Lung (tissue), 11 donors: ENCODE measurements at regions not wholly inside any gene's neighbourhood (a gene's known extent, or its start where the extent isn't known, plus 50 kb on each side); places are given as distances from the start of the nearest gene placed in this dataset.

Source experiments
- ATAC-seq: fragments of 200-7000 bp; cut with Tn5 transposase; one replicate; pipeline ENCODE4 v1.9.1; 2020; ENCODE audit warnings: moderate number of reproducible peaks; ENCODE audit not compliant: insufficient read depth, low FRiP score
- DNase-seq, 3 donors: peaks; one replicate each; pipeline ENCODE4 v3.0.0-alpha.2; 2013 to 2017
- H3K27ac ChIP-seq, 2 donors: one replicate each; pipeline ENCODE4 v1.5.1; 2013; ENCODE audit warnings: mild to moderate bottlenecking in 2 of 2, moderate library complexity in 2 of 2, control low read depth in 1 of 2, inconsistent platforms in 1 of 2, low read depth in 1 of 2, low read length in 1 of 2
- H3K27me3 ChIP-seq, 3 donors: one replicate each; pipeline ENCODE4 v1.5.1; 2013; ENCODE audit warnings: low read length in 2 of 3; ENCODE audit not compliant: control insufficient read depth in 3 of 3, insufficient read depth in 3 of 3
- H3K36me3 ChIP-seq, 4 donors: one replicate each; pipeline ENCODE4 v1.5.1; 2013; ENCODE audit warnings: low read length in 4 of 4, mild to moderate bottlenecking in 1 of 4, moderate library complexity in 1 of 4; ENCODE audit not compliant: control insufficient read depth in 4 of 4, insufficient read depth in 4 of 4
- H3K4me1 ChIP-seq, 5 donors: one replicate each; pipeline ENCODE4 v1.5.1; 2013; ENCODE audit warnings: low read length in 5 of 5, mild to moderate bottlenecking in 2 of 5, moderate library complexity in 1 of 5; ENCODE audit not compliant: control insufficient read depth in 5 of 5, insufficient read depth in 5 of 5
- H3K4me3 ChIP-seq: one replicate; pipeline ENCODE4 v1.5.1; 2013; ENCODE audit warnings: mild to moderate bottlenecking, control low read depth, moderate library complexity
- H3K9ac ChIP-seq, 2 donors: one replicate each; pipeline ENCODE4 v1.5.1; 2013; ENCODE audit warnings: low read length in 2 of 2, control low read depth in 1 of 2; ENCODE audit not compliant: insufficient read depth in 1 of 2
- H3K9me3 ChIP-seq, 4 donors: one replicate each; pipeline ENCODE4 v1.5.1; 2013; ENCODE audit warnings: low read length in 3 of 4, mild to moderate bottlenecking in 1 of 4, moderate library complexity in 1 of 4; ENCODE audit not compliant: control insufficient read depth in 4 of 4, insufficient read depth in 3 of 4
- WGBS, 2 donors: extraction: QIAGEN DNeasy Blood & Tissue Kit; methylation state at CpG; one replicate each; pipeline ENCODE4 v1.1.7; 2013; 5-methylcytosine and 5-hydroxymethylcytosine counted together
- TF ChIP-seq, protein P1 (sequence below): IDR thresholded peaks from 2 replicates; pipeline ENCODE4 v1.5.1; 2012; ENCODE audit warnings: mild to moderate bottlenecking; ENCODE audit errors: control extremely low read depth, extremely low read depth
- donor health status: control.
- donor health status: control.
- donor health status: Bipolar disorder and iron deficiency.
- donor health status: healthy.
- donor health status: DM: yes; HTN: yes; CAD: no.

DNA sequence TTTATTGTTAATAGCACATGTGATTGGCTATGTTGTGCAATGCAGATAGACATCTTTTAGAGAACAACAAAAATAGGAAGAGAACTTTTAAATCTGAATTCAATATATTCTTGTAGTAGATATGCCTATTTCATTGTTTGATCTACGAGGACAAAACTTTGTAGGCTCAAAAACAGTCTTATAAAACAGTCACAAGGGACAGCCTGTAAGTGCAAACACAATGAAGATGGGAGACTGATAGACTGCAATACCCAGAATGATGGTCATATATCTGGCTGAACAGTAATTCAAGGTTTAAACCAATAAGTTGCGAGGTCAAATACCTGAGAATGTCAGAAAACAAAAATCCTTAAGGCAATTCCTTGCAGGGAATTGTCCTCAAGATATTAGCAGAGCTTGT is 1342.9 kb upstream of the ADGRB3 start:
- Histone ChIP-seq H3K27ac (no peak overlapping the region), H3K27me3 (no peaks in the 10 kb centered on the region), H3K4me1 (no peaks in the 10 kb centered on the region), H3K9me3 (no peaks in the 10 kb centered on the region), H3K4me3 (no peak overlapping the region), H3K36me3 (no peaks in the 10 kb centered on the region), H3K9ac (no peak overlapping the region)
- ATAC-seq (no peak), DNase-seq (no peak)
- 71 to 74% methylated on average over 2 of the region's 2 CpGs for WGBS, 2 donors
- TF ChIP-seq, protein P1, sequence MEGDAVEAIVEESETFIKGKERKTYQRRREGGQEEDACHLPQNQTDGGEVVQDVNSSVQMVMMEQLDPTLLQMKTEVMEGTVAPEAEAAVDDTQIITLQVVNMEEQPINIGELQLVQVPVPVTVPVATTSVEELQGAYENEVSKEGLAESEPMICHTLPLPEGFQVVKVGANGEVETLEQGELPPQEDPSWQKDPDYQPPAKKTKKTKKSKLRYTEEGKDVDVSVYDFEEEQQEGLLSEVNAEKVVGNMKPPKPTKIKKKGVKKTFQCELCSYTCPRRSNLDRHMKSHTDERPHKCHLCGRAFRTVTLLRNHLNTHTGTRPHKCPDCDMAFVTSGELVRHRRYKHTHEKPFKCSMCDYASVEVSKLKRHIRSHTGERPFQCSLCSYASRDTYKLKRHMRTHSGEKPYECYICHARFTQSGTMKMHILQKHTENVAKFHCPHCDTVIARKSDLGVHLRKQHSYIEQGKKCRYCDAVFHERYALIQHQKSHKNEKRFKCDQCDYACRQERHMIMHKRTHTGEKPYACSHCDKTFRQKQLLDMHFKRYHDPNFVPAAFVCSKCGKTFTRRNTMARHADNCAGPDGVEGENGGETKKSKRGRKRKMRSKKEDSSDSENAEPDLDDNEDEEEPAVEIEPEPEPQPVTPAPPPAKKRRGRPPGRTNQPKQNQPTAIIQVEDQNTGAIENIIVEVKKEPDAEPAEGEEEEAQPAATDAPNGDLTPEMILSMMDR: no peak

- TF ChIP-seq, protein P1: no peak
Observed at GRCh38 chr6:67287566-67287965, 1347.5 kb upstream of the ADGRB3 start.

DNA sequence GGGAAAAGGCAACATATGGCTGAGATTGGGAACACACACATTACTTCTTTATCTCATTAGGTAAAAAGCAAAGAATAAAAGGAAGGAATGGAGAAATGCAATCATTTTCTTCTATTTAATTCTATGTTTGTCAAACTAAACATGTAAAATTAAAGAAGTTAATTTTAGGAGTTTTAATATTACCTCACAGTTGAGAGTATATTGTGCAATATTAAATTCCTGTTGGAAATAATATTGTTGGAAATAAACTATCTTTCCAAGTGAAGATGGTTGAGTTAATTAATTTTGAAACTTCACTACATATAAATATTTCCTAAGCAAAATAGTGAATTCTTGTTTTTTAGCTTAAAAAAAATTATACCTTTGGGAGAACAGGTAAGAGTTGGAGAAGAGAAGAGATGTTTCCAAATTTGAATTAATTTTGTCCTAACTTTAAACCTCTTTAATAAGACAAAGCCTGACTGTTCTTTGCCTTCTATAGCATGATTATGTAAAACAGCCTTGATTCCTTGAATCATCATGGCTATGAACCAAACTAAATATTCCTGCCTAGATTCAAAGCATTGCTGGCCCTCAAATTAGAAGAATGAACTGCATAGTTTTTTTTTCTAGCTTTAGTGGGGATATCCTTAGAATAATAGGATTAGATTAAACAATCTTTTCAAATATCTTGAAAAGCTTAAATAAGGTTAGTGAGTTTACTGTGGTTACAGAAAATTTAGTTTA is 1349.1 kb upstream of the ADGRB3 start:
- Histone ChIP-seq H3K36me3 (no peaks in the 10 kb centered on the region), H3K4me1 (no peaks in the 10 kb centered on the region), H3K4me3 (no peak overlapping the region), H3K9me3 (no peaks in the 10 kb centered on the region), H3K9ac (no peak overlapping the region), H3K27me3 (no peaks in the 10 kb centered on the region), H3K27ac (no peak overlapping the region)
- TF ChIP-seq, protein P1: no peak
- DNase-seq: no peak
- no peak for ATAC-seq

More at GRCh38 chr6:67287566-67287965, 1347.5 kb upstream of the ADGRB3 start:
- ATAC-seq (no peak), DNase-seq (no peak)
- Histone ChIP-seq H3K4me3 (no peak overlapping the region), H3K27ac (no peak overlapping the region), H3K4me1 (no peaks in the 10 kb centered on the region), H3K36me3 (no peaks in the 10 kb centered on the region), H3K9ac (no peak overlapping the region), H3K27me3 (no peaks in the 10 kb centered on the region), H3K9me3 (no peaks in the 10 kb centered on the region)

- Histone ChIP-seq H3K4me3 (no peak overlapping the region), H3K9me3 (no peaks in the 10 kb centered on the region), H3K27ac (no peak overlapping the region), H3K9ac (no peak overlapping the region), H3K27me3 (no peaks in the 10 kb centered on the region), H3K36me3 (no peaks in the 10 kb centered on the region), H3K4me1 (no peaks in the 10 kb centered on the region)
- DNase-seq: no peak
- 62 to 66% methylated on average over 2 of the region's 2 CpGs for WGBS, 2 donors
- no peak for ATAC-seq
- TF ChIP-seq, protein P1: no peak
Observed at GRCh38 chr6:67277312-67277711, 1357.8 kb upstream of the ADGRB3 start.
